SHP77 (cell line): ENCODE measurements at regions not wholly inside any gene's neighbourhood (a gene's known extent, or its start where the extent isn't known, plus 50 kb on each side); places are given as distances from the start of the nearest gene placed in this dataset.
"Not testable (repeated sequence)": the region's sequence is repeated elsewhere in the genome, so short reads cannot be mapped to it uniquely, and the experiment has no call there.

ENCODE experiments used
- DNase-seq, 2 experiments: peaks; one replicate each; lab custom pipeline; 2025; lab: John Stamatoyannopoulos, UW

GRCh38 chr11:41713030-41713429 is 253.6 kb upstream of the LRRC4C start:
- no peak for DNase-seq

- no peak for DNase-seq
These were observed 254.6 kb upstream of the LRRC4C start for GRCh38 chr11:41714101-41714500.

- DNase-seq = no peak
These were observed 257.4 kb upstream of the LRRC4C start for GRCh38 chr11:41716862-41717261.

- DNase-seq = no peak
These were observed 261.3 kb upstream of the LRRC4C start for GRCh38 chr11:41720761-41721160.

GRCh38 chr11:41728161-41728560 is 268.7 kb upstream of the LRRC4C start:
- DNase-seq = not testable (repeated sequence)

- DNase-seq = no peak
These were observed 315.8 kb upstream of the LRRC4C start for GRCh38 chr11:41775296-41775695.

GRCh38 chr11:41779401-41779960 is 320.0 kb upstream of the LRRC4C start:
- DNase-seq = no peak

GRCh38 chr11:41781441-41781840 is 322.0 kb upstream of the LRRC4C start:
- no peak for DNase-seq

GRCh38 chr11:41784513-41785335 is 325.3 kb upstream of the LRRC4C start:
- DNase-seq = no peak

- no peak for DNase-seq
These were observed 326.6 kb upstream of the LRRC4C start for GRCh38 chr11:41786087-41786486.

GRCh38 chr11:41788177-41788576 is 328.7 kb upstream of the LRRC4C start:
- no peak for DNase-seq

- DNase-seq = no peak
These were observed 329.9 kb upstream of the LRRC4C start for GRCh38 chr11:41789376-41789775.

- no peak for DNase-seq
These were observed 335.6 kb upstream of the LRRC4C start for GRCh38 chr11:41795004-41795403.

- DNase-seq = no peak
These were observed 340.3 kb upstream of the LRRC4C start for GRCh38 chr11:41799754-41800153.

GRCh38 chr11:41803895-41804294 is 344.4 kb upstream of the LRRC4C start:
- no peak for DNase-seq

GRCh38 chr11:41816396-41816795 is 356.9 kb upstream of the LRRC4C start:
- no peak for DNase-seq

- not testable (repeated sequence) for DNase-seq
These were observed 364.8 kb upstream of the LRRC4C start for GRCh38 chr11:41824287-41824686.

- no peak for DNase-seq
These were observed 366.6 kb upstream of the LRRC4C start for GRCh38 chr11:41826085-41826484.

GRCh38 chr11:41836431-41836830 is 377.0 kb upstream of the LRRC4C start:
- DNase-seq = no peak

- DNase-seq = no peak
These were observed 383.2 kb upstream of the LRRC4C start for GRCh38 chr11:41842673-41843072.

GRCh38 chr11:41845066-41845465 is 385.6 kb upstream of the LRRC4C start:
- DNase-seq = no peak

GRCh38 chr11:41848349-41848748 is 388.9 kb upstream of the LRRC4C start:
- DNase-seq = no peak

GRCh38 chr11:41849250-41849649 is 389.8 kb upstream of the LRRC4C start:
- DNase-seq = no peak

- DNase-seq = no peak
These were observed 392.3 kb upstream of the LRRC4C start for GRCh38 chr11:41851743-41852142.
